H9 (cell line): ENCODE measurements at regions not wholly inside any gene's neighbourhood (a gene's known extent, or its start where the extent isn't known, plus 50 kb on each side); places are given as distances from the start of the nearest gene placed in this dataset.

Source experiments
- DNase-seq: peaks from one replicate; pipeline ENCODE4 v3.0.0-alpha.2; 2017
- H2AFZ ChIP-seq: one replicate; pipeline ENCODE4 v1.6.1; 2013; ENCODE audit warnings: mild to moderate bottlenecking, low read length, control low read depth, moderate library complexity
- H2AK5ac ChIP-seq: 2 replicates; pipeline ENCODE4 v1.6.1; 2013; ENCODE audit warnings: low read length, control low read depth, mixed read lengths; ENCODE audit not compliant: insufficient read length
- H2BK120ac ChIP-seq: one replicate; pipeline ENCODE4 v1.6.1; 2013; ENCODE audit warnings: low read depth, mild to moderate bottlenecking, low read length, control low read depth, inconsistent platforms; ENCODE audit not compliant: poor library complexity, severe bottlenecking
- H2BK12ac ChIP-seq: 2 replicates; pipeline ENCODE4 v1.6.1; 2013; ENCODE audit warnings: low read length, control low read depth, mixed read lengths, low read depth; ENCODE audit not compliant: insufficient read length
- H2BK15ac ChIP-seq: 2 replicates; pipeline ENCODE4 v1.6.1; 2013; ENCODE audit warnings: low read depth, low read length, control low read depth
- H2BK20ac ChIP-seq: one replicate; pipeline ENCODE4 v1.6.1; 2013; ENCODE audit warnings: low read depth, mild to moderate bottlenecking, low read length, control low read depth, inconsistent platforms; ENCODE audit not compliant: poor library complexity, severe bottlenecking
- H2BK5ac ChIP-seq: 2 replicates; pipeline ENCODE4 v1.6.1; 2013; ENCODE audit warnings: low read length, control low read depth, mixed read lengths; ENCODE audit not compliant: insufficient read length
- H3K14ac ChIP-seq: 2 replicates; pipeline ENCODE4 v1.6.1; 2013; ENCODE audit warnings: low read length, control low read depth; ENCODE audit not compliant: insufficient read depth
- H3K18ac ChIP-seq: 2 replicates; pipeline ENCODE4 v1.6.1; 2013; ENCODE audit warnings: low read depth, mild to moderate bottlenecking, mixed read lengths, low read length, control low read depth; ENCODE audit not compliant: insufficient read length
- H3K23ac ChIP-seq: 2 replicates; pipeline ENCODE4 v1.6.1; 2013; ENCODE audit warnings: low read length, control low read depth, mixed read lengths, low read depth; ENCODE audit not compliant: insufficient read length
- H3K23me2 ChIP-seq: 2 replicates; pipeline ENCODE4 v1.6.1; 2013; ENCODE audit warnings: low read depth, mild to moderate bottlenecking, mixed read lengths, low read length, control low read depth; ENCODE audit not compliant: insufficient read length, poor library complexity, severe bottlenecking
- H3K27ac ChIP-seq: 2 replicates; pipeline ENCODE4 v1.5.1; 2013; ENCODE audit warnings: low read length, control low read depth, mixed read lengths, low read depth; ENCODE audit not compliant: insufficient read length
- H3K27me3 ChIP-seq: 2 replicates; pipeline ENCODE4 v1.6.1; 2013; ENCODE audit warnings: low read length, control low read depth, inconsistent platforms; ENCODE audit not compliant: insufficient read depth
- H3K4ac ChIP-seq: 2 replicates; pipeline ENCODE4 v1.6.1; 2013; ENCODE audit warnings: low read depth, mild to moderate bottlenecking, control low read depth, inconsistent platforms, low read length, moderate library complexity
- H3K4me1 ChIP-seq: 2 replicates; pipeline ENCODE4 v1.6.1; 2013; ENCODE audit warnings: low read length, control low read depth, inconsistent platforms; ENCODE audit not compliant: insufficient read depth
- H3K4me2 ChIP-seq: 2 replicates; pipeline ENCODE4 v1.6.1; 2013; ENCODE audit warnings: low read length, control low read depth, mixed read lengths; ENCODE audit not compliant: insufficient read length, insufficient read depth
- H3K56ac ChIP-seq: 2 replicates; pipeline ENCODE4 v1.6.1; 2013; ENCODE audit warnings: low read depth, mild to moderate bottlenecking, mixed read lengths, low read length, control low read depth; ENCODE audit not compliant: insufficient read length
- H3K79me1 ChIP-seq: 2 replicates; pipeline ENCODE4 v1.6.1; 2013; ENCODE audit warnings: low read depth, mild to moderate bottlenecking, moderate library complexity, low read length, control low read depth, inconsistent platforms; ENCODE audit not compliant: insufficient read depth, poor library complexity, severe bottlenecking
- H3K79me2 ChIP-seq: 2 replicates; pipeline ENCODE4 v1.6.1; 2013; ENCODE audit warnings: low read length, control low read depth, inconsistent platforms; ENCODE audit not compliant: insufficient read depth
- H3K9ac ChIP-seq: 2 replicates; pipeline ENCODE4 v1.6.1; 2013; ENCODE audit warnings: low read length, control low read depth, mixed read lengths; ENCODE audit not compliant: insufficient read length; ENCODE audit errors: extremely low read depth
- H3K9me3 ChIP-seq: one replicate; pipeline ENCODE4 v1.6.1; 2013; ENCODE audit warnings: low read depth, low read length, inconsistent platforms; ENCODE audit not compliant: control insufficient read depth
- H3T11ph ChIP-seq: one replicate; pipeline ENCODE4 v1.6.1; 2013; ENCODE audit warnings: mild to moderate bottlenecking, low read length, control low read depth, inconsistent platforms
- H4K20me1 ChIP-seq: one replicate; pipeline ENCODE4 v1.6.1; 2013; ENCODE audit not compliant: control insufficient read depth, insufficient read length, insufficient read depth
- H4K5ac ChIP-seq: 2 replicates; pipeline ENCODE4 v1.6.1; 2013; ENCODE audit warnings: low read depth, mild to moderate bottlenecking, mixed read lengths, low read length, control low read depth; ENCODE audit not compliant: insufficient read length
- H4K8ac ChIP-seq: replicated peaks from 2 replicates; pipeline ENCODE4 v1.6.1; 2013; ENCODE audit warnings: low read length, control low read depth, mixed read lengths, low read depth; ENCODE audit not compliant: insufficient read length
- H4K91ac ChIP-seq: 2 replicates; pipeline ENCODE4 v1.6.1; 2013; ENCODE audit warnings: low read depth, mild to moderate bottlenecking, moderate library complexity, mixed read lengths, low read length, control low read depth; ENCODE audit not compliant: insufficient read length
- H3K27ac Mint-ChIP-seq, 3 experiments: 2 replicates in 2 of 3; 3 replicates in 1 of 3; pipeline ENCODE4 v1.8.0; 2020 to 2021; ENCODE audit warnings: mixed read lengths in 3 of 3, mild to moderate bottlenecking in 1 of 3, moderate library complexity in 1 of 3
- H3K27me3 Mint-ChIP-seq: 2 replicates; pipeline ENCODE4 v1.8.0; 2021; ENCODE audit warnings: low read depth, mild to moderate bottlenecking, moderate library complexity, mixed read lengths
- H3K36me3 Mint-ChIP-seq, 3 experiments: 2 replicates in 2 of 3; 3 replicates in 1 of 3; pipeline ENCODE4 v1.8.0; 2020 to 2021; ENCODE audit warnings: low read depth in 3 of 3, mixed read lengths in 3 of 3; ENCODE audit not compliant: insufficient read depth in 1 of 3
- H3K4me1 Mint-ChIP-seq, 2 experiments: 2 replicates each; pipeline ENCODE4 v1.8.0; 2020; ENCODE audit warnings: mixed read lengths in 2 of 2
- H3K4me3 Mint-ChIP-seq, 2 experiments: 2 replicates in 1 of 2; 3 replicates in 1 of 2; pipeline ENCODE4 v1.8.0; 2020 to 2021; ENCODE audit warnings: mild to moderate bottlenecking in 2 of 2, mixed read lengths in 2 of 2, moderate library complexity in 1 of 2
- H3K9me3 Mint-ChIP-seq, 2 experiments: 2 replicates in 1 of 2; 3 replicates in 1 of 2; pipeline ENCODE4 v1.8.0; 2020; ENCODE audit warnings: mild to moderate bottlenecking in 2 of 2, mixed read lengths in 2 of 2, moderate library complexity in 1 of 2
- CTCF ChIP-seq: fragments of 200-600 bp; sonication (generic); conservative IDR thresholded peaks from 3 replicates; pipeline ENCODE4 v1.8.0; 2021; ENCODE audit warnings: antibody characterized with exemption, mild to moderate bottlenecking
- WGBS: extraction: QIAGEN DNeasy Blood & Tissue Kit; methylation state at CpG from one replicate; pipeline ENCODE4 v1.1.7; 2013; ENCODE audit warnings: missing lambda C conversion rate, low lambda C conversion rate, mixed read lengths; ENCODE audit not compliant: insufficient read length; ENCODE audit errors: extremely low coverage; 5-methylcytosine and 5-hydroxymethylcytosine counted together

- Histone ChIP-seq H2BK15ac (no peak overlapping the region), H3K56ac (no peak overlapping the region), H3K79me2 (no peaks in the 10 kb centered on the region), H2AK5ac (no peak overlapping the region), H2AFZ (no peak overlapping the region), H3K4me1 (no peaks in the 10 kb centered on the region), H3K79me1 (no peaks in the 10 kb centered on the region), H4K5ac (no peak overlapping the region), H3K14ac (no peak overlapping the region), H4K20me1 (no peaks in the 10 kb centered on the region), H3K4ac (no peak overlapping the region), H3K27ac (no peak overlapping the region), H4K91ac (no peak overlapping the region), H3K23ac (no peak overlapping the region), H4K8ac (no peak overlapping the region), H2BK5ac (no peak overlapping the region), H3K18ac (no peak overlapping the region), H2BK20ac (no peak overlapping the region), H3K9ac (no peak overlapping the region), H3K27me3 (no peaks in the 10 kb centered on the region), H2BK120ac (no peak overlapping the region), H3T11ph (no peak overlapping the region), H2BK12ac (no peak overlapping the region), H3K23me2 (no peaks in the 10 kb centered on the region), H3K9me3 (no peaks in the 10 kb centered on the region), H3K4me2 (no peak overlapping the region)
- TF ChIP-seq CTCF = no peak
- Mint-ChIP-seq H3K9me3 (no peaks in the 10 kb centered on the region), H3K27ac (no peak overlapping the region), H3K4me3 (no peak overlapping the region), H3K4me1 (peaks cover 0 to 3% of the 10 kb centered on the region in 2 experiments; a peak in 2 of 4 replicates), H3K27me3 (peaks cover 8% of the 10 kb centered on the region; the same call in 1 of the 2 replicates), H3K36me3 (no peaks in the 10 kb centered on the region)
- no CpG with 5 or more reads among the region's 9 CpGs for WGBS
- no peak for DNase-seq
These were observed 283.9 kb downstream of the ACTR3B start for GRCh38 chr7:153043440-153043839.
